ENCODE measurements at regions not wholly inside any gene's neighbourhood (a gene's known extent, or its start where the extent isn't known, plus 50 kb on each side); places are given as distances from the start of the nearest gene placed in this dataset.

GRCh38 chr21:28674763-28675162, 317.9 kb downstream of the LTN1 start:
- TF ChIP-seq CTCF (IDR thresholded peaks at IDR 0.05), result no peak
- TF ChIP-seq EP300 (IDR thresholded peaks at IDR 0.05; ENCODE audit: low read depth), result no peak
- TF ChIP-seq POLR2A (IDR thresholded peaks at IDR 0.05), result no peak
- TF ChIP-seq POLR2AphosphoS5 (IDR thresholded peaks at IDR 0.05), result no peak
- Histone ChIP-seq H3K27me3 (no peaks in the 10 kb centered on the region), H3K36me3 (no peaks in the 10 kb centered on the region), H3K4me1 (no peaks in the 10 kb centered on the region), H3K9me3 (no peaks in the 10 kb centered on the region), H3K27ac (peak overlapping the region in 1 of 4 donors; percentile 52), H3K4me3 (no peak overlapping the region)
- in situ Hi-C loops (cut with MboI; ENCODE audit: low pct_ligation_motif_present in 1 of 4, low pct_unique_long_range_greater_than_20kb in 1 of 4, low sequenced_read_pairs in 3 of 4), result no loop called here
- intact Hi-C loops (cut with DNase I; ENCODE audit: low total_unique reads), result no loop called here
- WGBS, 2 donors (ENCODE audit: low coverage in 1 of 2), result 75 to 100% methylated on average over 1 to 2 of the region's 2 CpGs
- DNase-seq, result no peak

- H3K27me3 ChIP-seq, result no peaks in the 10 kb centered on the region
- in situ Hi-C loops (cut with MboI; ENCODE audit: low pct_ligation_motif_present in 1 of 4, low pct_unique_long_range_greater_than_20kb in 1 of 4, low sequenced_read_pairs in 3 of 4), result no loop called here
- 38 to 39% methylated on average over 7 of the region's 7 CpGs for WGBS, 2 donors (ENCODE audit: low coverage in 1 of 2)
- no peaks in the 10 kb centered on the region for H3K9me3 ChIP-seq
- intact Hi-C loops (cut with DNase I; ENCODE audit: low total_unique reads), result no loop called here
- H3K4me3 ChIP-seq, result no peak overlapping the region
- TF ChIP-seq CTCF (IDR thresholded peaks at IDR 0.05) (no peak), EP300 (IDR thresholded peaks at IDR 0.05; ENCODE audit: low read depth) (no peak), POLR2AphosphoS5 (IDR thresholded peaks at IDR 0.05) (no peak), POLR2A (IDR thresholded peaks at IDR 0.05) (no peak)
- no peaks in the 10 kb centered on the region for H3K36me3 ChIP-seq
- peak overlapping the region in 1 of 4 donors; percentile 48 for H3K27ac ChIP-seq
- no peak for DNase-seq
- no peaks in the 10 kb centered on the region for H3K4me1 ChIP-seq
Observed at GRCh38 chr21:28671549-28672195, 321.0 kb downstream of the LTN1 start.

GRCh38 chr21:28669971-28670653, 322.6 kb downstream of the LTN1 start:
- Histone ChIP-seq H3K36me3 (no peaks in the 10 kb centered on the region), H3K27ac (no peak overlapping the region), H3K9me3 (no peaks in the 10 kb centered on the region), H3K4me1 (no peaks in the 10 kb centered on the region), H3K4me3 (no peak overlapping the region), H3K27me3 (no peaks in the 10 kb centered on the region)
- TF ChIP-seq POLR2AphosphoS5 (IDR thresholded peaks at IDR 0.05), result no peak
- intact Hi-C loops (cut with DNase I; ENCODE audit: low total_unique reads), result no loop called here
- no peak for DNase-seq
- 76 to 78% methylated on average over 3 of the region's 3 CpGs for WGBS, 2 donors (ENCODE audit: low coverage in 1 of 2)
- in situ Hi-C loops (cut with MboI; ENCODE audit: low pct_ligation_motif_present in 1 of 4, low pct_unique_long_range_greater_than_20kb in 1 of 4, low sequenced_read_pairs in 3 of 4), result no loop called here

GRCh38 chr21:28669321-28669720, 323.4 kb downstream of the LTN1 start:
- TF ChIP-seq POLR2A (IDR thresholded peaks at IDR 0.05) (no peak), CTCF (IDR thresholded peaks at IDR 0.05) (no peak), EP300 (IDR thresholded peaks at IDR 0.05; ENCODE audit: low read depth) (no peak), POLR2AphosphoS5 (IDR thresholded peaks at IDR 0.05) (no peak)
- WGBS, 2 donors (ENCODE audit: low coverage in 1 of 2), result 59 to 74% methylated on average over 2 of the region's 2 CpGs
- Histone ChIP-seq H3K27ac (no peak overlapping the region), H3K4me3 (no peak overlapping the region), H3K9me3 (no peaks in the 10 kb centered on the region), H3K36me3 (no peaks in the 10 kb centered on the region), H3K27me3 (no peaks in the 10 kb centered on the region), H3K4me1 (no peaks in the 10 kb centered on the region)
- intact Hi-C loops (cut with DNase I; ENCODE audit: low total_unique reads), result no loop called here
- DNase-seq, result no peak
- in situ Hi-C loops (cut with MboI; ENCODE audit: low pct_ligation_motif_present in 1 of 4, low pct_unique_long_range_greater_than_20kb in 1 of 4, low sequenced_read_pairs in 3 of 4), result no loop called here

Measured in transverse colon (tissue), 4 donors.